ENCODE measurements at regions not wholly inside any gene's neighbourhood (a gene's known extent, or its start where the extent isn't known, plus 50 kb on each side); places are given as distances from the start of the nearest gene placed in this dataset.

- TF ChIP-seq, protein P1, sequence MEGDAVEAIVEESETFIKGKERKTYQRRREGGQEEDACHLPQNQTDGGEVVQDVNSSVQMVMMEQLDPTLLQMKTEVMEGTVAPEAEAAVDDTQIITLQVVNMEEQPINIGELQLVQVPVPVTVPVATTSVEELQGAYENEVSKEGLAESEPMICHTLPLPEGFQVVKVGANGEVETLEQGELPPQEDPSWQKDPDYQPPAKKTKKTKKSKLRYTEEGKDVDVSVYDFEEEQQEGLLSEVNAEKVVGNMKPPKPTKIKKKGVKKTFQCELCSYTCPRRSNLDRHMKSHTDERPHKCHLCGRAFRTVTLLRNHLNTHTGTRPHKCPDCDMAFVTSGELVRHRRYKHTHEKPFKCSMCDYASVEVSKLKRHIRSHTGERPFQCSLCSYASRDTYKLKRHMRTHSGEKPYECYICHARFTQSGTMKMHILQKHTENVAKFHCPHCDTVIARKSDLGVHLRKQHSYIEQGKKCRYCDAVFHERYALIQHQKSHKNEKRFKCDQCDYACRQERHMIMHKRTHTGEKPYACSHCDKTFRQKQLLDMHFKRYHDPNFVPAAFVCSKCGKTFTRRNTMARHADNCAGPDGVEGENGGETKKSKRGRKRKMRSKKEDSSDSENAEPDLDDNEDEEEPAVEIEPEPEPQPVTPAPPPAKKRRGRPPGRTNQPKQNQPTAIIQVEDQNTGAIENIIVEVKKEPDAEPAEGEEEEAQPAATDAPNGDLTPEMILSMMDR (IDR thresholded peaks at IDR 0.05) = no peak
- TF ChIP-seq POLR2AphosphoS5 (IDR thresholded peaks at IDR 0.05; ENCODE audit: low read depth, low read length) = no peak
- TF ChIP-seq SMC3 (IDR thresholded peaks at IDR 0.05; ENCODE audit: low read depth, low read length) = no peak
- no peak for TF ChIP-seq TCF12 (IDR thresholded peaks at IDR 0.05)
- TF ChIP-seq, protein P2, sequence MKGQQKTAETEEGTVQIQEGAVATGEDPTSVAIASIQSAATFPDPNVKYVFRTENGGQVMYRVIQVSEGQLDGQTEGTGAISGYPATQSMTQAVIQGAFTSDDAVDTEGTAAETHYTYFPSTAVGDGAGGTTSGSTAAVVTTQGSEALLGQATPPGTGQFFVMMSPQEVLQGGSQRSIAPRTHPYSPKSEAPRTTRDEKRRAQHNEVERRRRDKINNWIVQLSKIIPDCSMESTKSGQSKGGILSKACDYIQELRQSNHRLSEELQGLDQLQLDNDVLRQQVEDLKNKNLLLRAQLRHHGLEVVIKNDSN (IDR thresholded peaks at IDR 0.05; ENCODE audit: borderline replicate concordance, low read depth) = no peak
- no peak for TF ChIP-seq TAF1 (IDR thresholded peaks at IDR 0.05; ENCODE audit: borderline replicate concordance, low read depth, low read length)
- TF ChIP-seq EZH2phosphoT487 (IDR thresholded peaks at IDR 0.05; ENCODE audit: borderline replicate concordance, low read depth) = no peak
- no peak for TF ChIP-seq RFX5 (IDR thresholded peaks at IDR 0.05; ENCODE audit: low read length)
- TF ChIP-seq, protein P3, sequence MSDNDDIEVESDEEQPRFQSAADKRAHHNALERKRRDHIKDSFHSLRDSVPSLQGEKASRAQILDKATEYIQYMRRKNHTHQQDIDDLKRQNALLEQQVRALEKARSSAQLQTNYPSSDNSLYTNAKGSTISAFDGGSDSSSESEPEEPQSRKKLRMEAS (IDR thresholded peaks at IDR 0.05; ENCODE audit: low read depth) = no peak
- no peak for TF ChIP-seq JUND (IDR thresholded peaks at IDR 0.05)
- TF ChIP-seq MXI1 (IDR thresholded peaks at IDR 0.05; ENCODE audit: low read depth, low read length) = no peak
- TF ChIP-seq PBX3 (IDR thresholded peaks at IDR 0.05) = no peak
- no peak for TF ChIP-seq RAD21 (IDR thresholded peaks at IDR 0.05; ENCODE audit: low read length)
Measured at GRCh38 chr12:66061076-66061475, 69.5 kb downstream of the LLPH start.
